B cell (primary cell): ENCODE measurements at regions not wholly inside any gene's neighbourhood (a gene's known extent, or its start where the extent isn't known, plus 50 kb on each side); places are given as distances from the start of the nearest gene placed in this dataset.

Experiments
- ATAC-seq: fragments of 200-7000 bp; cut with Tn5 transposase; one replicate; pipeline ENCODE4 v1.10.0; 2021; ENCODE audit warnings: low read depth, mild to moderate bottlenecking, moderate number of reproducible peaks, moderate library complexity
- CTCF ChIA-PET: fragments of 350-600 bp; sonication (Branson Sonifier 250); formaldehyde crosslinking; loops from one replicate; lab custom pipeline; 2021; ENCODE audit warnings: antibody characterized with exemption, inconsistent platforms; lab: Charles Lee
- POLR2A ChIA-PET: fragments of 350-600 bp; sonication (Branson Sonifier 250); formaldehyde crosslinking; loops from one replicate; lab custom pipeline; 2021; ENCODE audit warnings: antibody characterized with exemption; lab: Charles Lee
- DNase-seq: peaks from one replicate; pipeline ENCODE4 v3.0.0; 2013
- H2AFZ ChIP-seq: 2 replicates; pipeline ENCODE4 v1.6.1; 2012; ENCODE audit warnings: mild to moderate bottlenecking, low read depth, low read length; ENCODE audit not compliant: insufficient read depth, poor library complexity, severe bottlenecking
- H3K27ac ChIP-seq, 2 donors: 1 replicate in 1 of 2; 2 replicates in 1 of 2; pipeline ENCODE4 v1.5.1; 2012 to 2013; ENCODE audit warnings: low read length in 2 of 2, mild to moderate bottlenecking in 2 of 2, moderate library complexity in 1 of 2
- H3K27me3 ChIP-seq, 4 experiments: fragments of 200-600 bp in 1 of 4; sonication (generic) in 1 of 4; replicated peaks in 1 of 4; 1 replicate in 2 of 4; 2 replicates in 2 of 4; pipeline versions ENCODE4 v1.6.1 to v1.7.0; 2013 to 2016; ENCODE audit warnings: low read length in 3 of 4, mild to moderate bottlenecking in 2 of 4, mixed read lengths in 1 of 4, moderate library complexity in 1 of 4; ENCODE audit not compliant: insufficient read depth in 4 of 4, control insufficient read depth in 3 of 4; ENCODE audit errors: control extremely low read depth in 1 of 4
- H3K36me3 ChIP-seq, 2 experiments: replicated peaks in 1 of 2; 1 replicate in 1 of 2; 2 replicates in 1 of 2; pipeline versions ENCODE4 v1.6.1 to v1.7.1; 2013; ENCODE audit warnings: low read length in 1 of 2; ENCODE audit not compliant: insufficient read depth in 2 of 2, control insufficient read depth in 1 of 2; ENCODE audit errors: control extremely low read depth in 1 of 2, extremely low read depth in 1 of 2
- H3K4me1 ChIP-seq, 2 donors: fragments of 200-600 bp in 1 of 2; sonication (generic) in 1 of 2; 1 replicate in 1 of 2; 2 replicates in 1 of 2; pipeline versions ENCODE4 v1.5.1 to v1.6.1; 2013 to 2017; ENCODE audit warnings: low read length in 2 of 2; ENCODE audit not compliant: control insufficient read depth in 2 of 2, insufficient read depth in 2 of 2
- H3K4me2 ChIP-seq: replicated peaks from 2 replicates; pipeline ENCODE3; 2012; ENCODE audit warnings: mild to moderate bottlenecking, low read depth, low read length; ENCODE audit not compliant: poor library complexity, severe bottlenecking
- H3K4me3 ChIP-seq, 5 experiments: fragments of 200-600 bp in 1 of 5; sonication (generic) in 1 of 5; 1 replicate in 3 of 5; 2 replicates in 2 of 5; pipeline versions ENCODE4 v1.5.1 to v1.7.0; 2011 to 2016; ENCODE audit warnings: low read length in 4 of 5, mild to moderate bottlenecking in 4 of 5, low read depth in 2 of 5, control low read depth in 1 of 5, moderate library complexity in 1 of 5; ENCODE audit not compliant: insufficient read depth in 1 of 5; ENCODE audit errors: control extremely low read depth in 1 of 5, extremely low read depth in 1 of 5
- H3K79me2 ChIP-seq: fragments of 200-600 bp; sonication (generic); one replicate; pipeline ENCODE4 v1.6.0; 2016; ENCODE audit warnings: low read length; ENCODE audit not compliant: control insufficient read depth, insufficient read depth
- H3K9ac ChIP-seq: fragments of 200-600 bp; sonication (generic); 2 replicates; pipeline ENCODE4 v1.6.1; 2017; ENCODE audit warnings: mild to moderate bottlenecking, low read length, moderate library complexity
- H3K9me3 ChIP-seq, 3 donors: one replicate each; pipeline versions ENCODE4 v1.6.1 to v1.7.1; 2013; ENCODE audit warnings: low read length in 2 of 3; ENCODE audit not compliant: control insufficient read depth in 2 of 3, insufficient read depth in 1 of 3; ENCODE audit errors: control extremely low read depth in 1 of 3
- H4K20me1 ChIP-seq: 2 replicates; pipeline ENCODE4 v1.6.0; 2012; ENCODE audit warnings: mild to moderate bottlenecking, low read length; ENCODE audit not compliant: insufficient read depth, control insufficient read depth, poor library complexity, severe bottlenecking
- H3K27ac Mint-ChIP-seq: one replicate; pipeline ENCODE4 v1.8.0; 2021; ENCODE audit warnings: mixed read lengths
- H3K27me3 Mint-ChIP-seq: one replicate; pipeline ENCODE4 v1.8.0; 2021; ENCODE audit warnings: mixed read lengths
- H3K4me1 Mint-ChIP-seq: one replicate; pipeline ENCODE4 v1.8.0; 2021; ENCODE audit warnings: mixed read lengths
- H3K4me3 Mint-ChIP-seq: one replicate; pipeline ENCODE4 v1.8.0; 2021; ENCODE audit warnings: mixed read lengths
- H3K9me3 Mint-ChIP-seq: one replicate; pipeline ENCODE4 v1.8.0; 2022; ENCODE audit warnings: mixed read lengths; ENCODE audit not compliant: insufficient read depth
- CTCF ChIP-seq: fragments of 200-600 bp; IDR thresholded peaks from one replicate; pipeline ENCODE4 v1.8.0; 2022; ENCODE audit warnings: antibody characterized with exemption, mild to moderate bottlenecking
- EZH2 ChIP-seq: IDR thresholded peaks from 2 replicates; pipeline ENCODE4 v1.6.1; 2012; ENCODE audit warnings: borderline replicate concordance, low read depth, mild to moderate bottlenecking, moderate library complexity, low read length; ENCODE audit not compliant: insufficient read depth, poor library complexity, severe bottlenecking
- WGBS: methylation state at CpG from one replicate; pipeline ENCODE4 v1.1.5; 2013; ENCODE audit warnings: missing lambda C conversion rate; ENCODE audit not compliant: insufficient coverage; 5-methylcytosine and 5-hydroxymethylcytosine counted together
- intact Hi-C: fragments of 100-400 bp; cut with micrococcal nuclease; formaldehyde crosslinking; loops from one replicate; pipeline ENCODE4 v1.10.0; 2022

DNA sequence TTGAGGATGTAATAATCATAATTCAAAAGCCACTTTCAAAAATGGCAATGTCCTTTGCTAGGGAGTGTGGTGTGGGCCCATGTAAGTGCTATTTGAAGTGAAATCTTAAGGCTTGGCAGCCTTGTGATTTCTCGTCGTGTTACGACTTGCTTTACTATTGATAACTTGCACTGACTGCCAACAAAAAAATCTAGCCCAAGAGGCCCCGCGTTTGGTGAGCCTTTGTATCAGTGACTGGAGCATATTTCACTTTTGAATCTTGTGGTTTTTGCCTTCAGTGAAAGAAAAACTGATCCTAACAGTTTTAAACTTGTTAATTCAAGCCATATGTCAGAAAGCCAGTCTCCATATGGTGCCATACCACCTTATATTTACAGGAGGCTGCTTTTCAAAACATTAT lies 248.0 kb downstream of the TMEM182 start:
- intact Hi-C loops: no loop called here
- H2AFZ ChIP-seq: no peak overlapping the region
- H3K4me3 ChIP-seq: no peak overlapping the region
- H3K9me3 ChIP-seq: no peaks in the 10 kb centered on the region
- no peak overlapping the region for H3K27ac ChIP-seq
- H3K4me3 Mint-ChIP-seq: no peak overlapping the region
- H3K9me3 Mint-ChIP-seq: no peaks in the 10 kb centered on the region
- no peak overlapping the region for H3K4me2 ChIP-seq
- no peaks in the 10 kb centered on the region for H3K27me3 Mint-ChIP-seq
- no peaks in the 10 kb centered on the region for H4K20me1 ChIP-seq
- H3K27ac Mint-ChIP-seq: no peak overlapping the region
- H3K4me1 ChIP-seq: no peaks in the 10 kb centered on the region
- TF ChIP-seq CTCF (no peak), EZH2 (no peak)
- no peaks in the 10 kb centered on the region for H3K4me1 Mint-ChIP-seq
- no peak for DNase-seq
- ATAC-seq: no peak
- H3K27me3 ChIP-seq: no peaks in the 10 kb centered on the region
- 87% methylated on average over 3 of the region's 5 CpGs for WGBS
- ChIA-PET POLR2A (no interaction called here), CTCF (no interaction called here)
- no peak overlapping the region for H3K9ac ChIP-seq
- no peaks in the 10 kb centered on the region for H3K79me2 ChIP-seq
- no peaks in the 10 kb centered on the region for H3K36me3 ChIP-seq

DNA sequence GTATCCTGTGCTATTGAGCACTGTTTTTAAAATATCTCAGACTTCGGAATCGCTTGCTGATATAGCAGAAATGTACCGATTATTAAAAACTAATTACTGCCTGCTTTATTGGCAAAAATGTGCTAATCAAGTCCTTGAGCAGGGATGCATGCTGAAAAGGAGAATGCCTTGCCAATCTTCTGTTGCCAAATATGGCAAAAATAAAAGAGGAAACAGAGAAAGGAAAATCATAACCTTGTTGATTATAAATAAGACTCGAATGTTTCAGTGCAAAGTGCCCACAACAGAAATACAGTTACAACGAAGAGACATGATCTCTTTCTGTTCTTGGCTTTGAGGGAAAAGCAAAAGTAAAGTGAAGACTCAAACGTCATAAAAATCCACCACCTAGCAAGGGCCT lies 248.5 kb downstream of the TMEM182 start:
- H2AFZ ChIP-seq: no peak overlapping the region
- H3K4me3 Mint-ChIP-seq: no peak overlapping the region
- no peak overlapping the region for H3K9ac ChIP-seq
- no peak for ATAC-seq
- no peak for TF ChIP-seq EZH2
- no peak for TF ChIP-seq CTCF
- H3K27ac ChIP-seq: no peak overlapping the region
- CTCF ChIA-PET: no interaction called here
- no peaks in the 10 kb centered on the region for H3K4me1 ChIP-seq
- no peaks in the 10 kb centered on the region for H3K36me3 ChIP-seq
- no peaks in the 10 kb centered on the region for H3K27me3 Mint-ChIP-seq
- no peak for DNase-seq
- no peaks in the 10 kb centered on the region for H3K79me2 ChIP-seq
- no CpG with 5 or more reads among the region's 6 CpGs for WGBS
- H3K9me3 Mint-ChIP-seq: no peaks in the 10 kb centered on the region
- no peaks in the 10 kb centered on the region for H3K9me3 ChIP-seq
- no peak overlapping the region for H3K4me3 ChIP-seq
- H3K4me1 Mint-ChIP-seq: no peaks in the 10 kb centered on the region
- intact Hi-C loops: no loop called here
- H3K27me3 ChIP-seq: no peaks in the 10 kb centered on the region
- no peaks in the 10 kb centered on the region for H4K20me1 ChIP-seq
- no peak overlapping the region for H3K27ac Mint-ChIP-seq
- POLR2A ChIA-PET: no interaction called here
- no peak overlapping the region for H3K4me2 ChIP-seq
